OCI-LY7 (cell line): ENCODE measurements at regions not wholly inside any gene's neighbourhood (a gene's known extent, or its start where the extent isn't known, plus 50 kb on each side); places are given as distances from the start of the nearest gene placed in this dataset.
A peak's percentile ranks its signal among the peaks of the same experiment; 100 is the strongest.

Source experiments
- BruUV-seq: library from RNA; stranded (reverse); fragments of 400-500 nt; replicated peaks from 2 replicates; lab custom pipeline; 2021; lab: Mats Ljungman, UMichigan
- CTCF ChIA-PET: fragments of 300-600 bp; sonication (Branson Sonifier 250); formaldehyde crosslinking; loops from one replicate; lab custom pipeline; 2022; ENCODE audit warnings: antibody characterized with exemption; ENCODE audit not compliant: unreplicated experiment; lab: Charles Lee
- POLR2A ChIA-PET: fragments of 300-600 bp; sonication (Branson Sonifier 250); formaldehyde crosslinking; loops from one replicate; lab custom pipeline; 2022; ENCODE audit warnings: antibody characterized with exemption; lab: Charles Lee
- DNase-seq: peaks from one replicate; pipeline ENCODE4 v3.0.0-alpha.2; 2015; ENCODE audit warnings: low spot score
- H2AFZ ChIP-seq: fragments of 200-600 bp; sonication (generic), shearing (Covaris generic); 2 replicates; pipeline ENCODE4 v1.6.1; 2014; ENCODE audit warnings: mild to moderate bottlenecking, antibody characterized with exemption, low read length, moderate library complexity
- H3K27ac ChIP-seq: fragments of 200-600 bp; sonication (generic); 2 replicates; pipeline ENCODE4 v1.5.1; 2014; ENCODE audit warnings: mixed run types, low read depth, mild to moderate bottlenecking, moderate library complexity, low read length, inconsistent platforms; ENCODE audit not compliant: poor library complexity, severe bottlenecking
- H3K36me3 ChIP-seq: fragments of 200-600 bp; sonication (generic); 2 replicates; pipeline ENCODE4 v1.6.1; 2014; ENCODE audit warnings: mild to moderate bottlenecking, antibody characterized with exemption, low read length, moderate library complexity, mixed read lengths; ENCODE audit not compliant: insufficient read depth
- H3K4me1 ChIP-seq: fragments of 200-600 bp; sonication (generic); 2 replicates; pipeline ENCODE4 v1.5.1; 2014; ENCODE audit warnings: mild to moderate bottlenecking, low read length; ENCODE audit not compliant: insufficient read depth, poor library complexity, severe bottlenecking
- H3K4me2 ChIP-seq: fragments of 200-600 bp; sonication (generic); 2 replicates; pipeline ENCODE4 v1.6.1; 2014; ENCODE audit warnings: mild to moderate bottlenecking, low read length
- H3K4me3 ChIP-seq: fragments of 200-600 bp; sonication (generic); 2 replicates; pipeline ENCODE4 v1.5.1; 2014; ENCODE audit warnings: mild to moderate bottlenecking, low read depth, low read length; ENCODE audit not compliant: poor library complexity, severe bottlenecking
- H3K79me2 ChIP-seq: fragments of 200-600 bp; sonication (generic); 2 replicates; pipeline ENCODE4 v1.6.1; 2016; ENCODE audit warnings: low read depth, mild to moderate bottlenecking, low read length, moderate library complexity, mixed read lengths; ENCODE audit not compliant: insufficient read depth
- H3K9me2 ChIP-seq: fragments of 200-600 bp; sonication (generic); 2 replicates; pipeline ENCODE4 v1.6.1; 2016; ENCODE audit warnings: mild to moderate bottlenecking, low read length, mixed read lengths; ENCODE audit not compliant: insufficient read depth
- H3K9me3 ChIP-seq: fragments of 200-600 bp; sonication (generic); 2 replicates; pipeline ENCODE4 v1.6.1; 2014; ENCODE audit warnings: mild to moderate bottlenecking, mixed run types, low read length, mixed read lengths
- H4K20me1 ChIP-seq: fragments of 200-600 bp; sonication (generic); 2 replicates; pipeline ENCODE4 v1.6.1; 2014; ENCODE audit warnings: mild to moderate bottlenecking, antibody characterized with exemption, low read length, moderate library complexity, mixed read lengths; ENCODE audit not compliant: insufficient read depth
- EZH2phosphoT487 ChIP-seq: fragments of 200-600 bp; sonication (generic); IDR thresholded peaks from 2 replicates; pipeline ENCODE4 v1.6.1; 2018; ENCODE audit warnings: low read depth, borderline replicate concordance, mild to moderate bottlenecking, mixed run types, antibody characterized with exemption, low read length, moderate library complexity, mixed read lengths
- intact Hi-C: fragments of 100-400 bp; cut with micrococcal nuclease; formaldehyde crosslinking; loops from one replicate; pipeline ENCODE4 v1.10.0; 2022; ENCODE audit not compliant: unreplicated experiment
- TF ChIP-seq, protein P1 (sequence below): fragments of 200-600 bp; sonication (generic); conservative IDR thresholded peaks from 2 replicates; pipeline ENCODE4 v1.5.1; 2014; ENCODE audit warnings: mild to moderate bottlenecking, antibody characterized with exemption, low read length, moderate library complexity, mixed read lengths

DNA sequence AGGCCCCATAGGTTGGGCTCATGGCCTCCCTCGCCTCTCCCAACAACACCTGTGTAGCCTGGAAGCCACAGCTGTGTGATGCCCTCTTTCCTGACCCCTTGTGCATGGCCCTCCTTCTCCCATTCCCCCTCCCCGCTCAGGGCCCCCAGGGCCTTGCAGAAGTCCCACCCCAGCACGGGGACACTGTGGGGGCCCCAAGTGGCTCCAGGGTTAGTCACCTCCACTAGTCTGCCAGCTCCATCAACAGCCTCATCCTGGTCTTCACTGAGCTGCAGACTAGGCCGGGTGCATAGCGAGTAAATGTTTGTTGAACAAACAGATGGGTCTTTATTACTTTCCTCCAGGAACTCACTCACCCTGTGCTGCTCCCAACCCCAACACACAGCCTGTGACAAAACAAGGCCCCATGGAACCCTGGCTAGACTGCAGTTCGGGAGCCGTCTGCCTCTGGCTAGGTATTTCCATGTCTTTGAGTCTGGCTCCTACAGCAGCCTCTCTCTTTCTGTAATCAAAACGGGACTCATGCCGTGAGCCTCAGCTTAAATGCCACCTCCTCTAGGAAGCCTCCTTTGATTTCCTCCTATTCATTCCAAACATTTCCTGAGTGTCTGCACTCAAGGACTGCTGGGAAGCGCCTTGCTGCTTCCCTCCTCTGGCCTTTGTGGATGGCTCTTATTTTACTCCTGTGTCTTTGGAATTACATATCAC, 109.9 kb upstream of the ID2 start:
- Histone ChIP-seq H4K20me1 (no peaks in the 10 kb centered on the region), H2AFZ (no peak overlapping the region), H3K36me3 (peaks cover 41% of the 10 kb centered on the region), H3K9me3 (no peaks in the 10 kb centered on the region), H3K4me3 (peak overlapping the region; percentile 75), H3K9me2 (no peaks in the 10 kb centered on the region), H3K4me2 (peak overlapping the region; percentile 90), H3K27ac (peak overlapping the region; percentile 98), H3K4me1 (peaks cover 91% of the 10 kb centered on the region), H3K79me2 (peaks cover 33% of the 10 kb centered on the region)
- intact Hi-C loops = loop anchor here (1.0 to 10.0 kb wide), 6 partner anchors 20 to 1517 kb away; no protein-coding TSS in a partner anchor
- no peak for TF ChIP-seq EZH2phosphoT487
- TF ChIP-seq, protein P1, sequence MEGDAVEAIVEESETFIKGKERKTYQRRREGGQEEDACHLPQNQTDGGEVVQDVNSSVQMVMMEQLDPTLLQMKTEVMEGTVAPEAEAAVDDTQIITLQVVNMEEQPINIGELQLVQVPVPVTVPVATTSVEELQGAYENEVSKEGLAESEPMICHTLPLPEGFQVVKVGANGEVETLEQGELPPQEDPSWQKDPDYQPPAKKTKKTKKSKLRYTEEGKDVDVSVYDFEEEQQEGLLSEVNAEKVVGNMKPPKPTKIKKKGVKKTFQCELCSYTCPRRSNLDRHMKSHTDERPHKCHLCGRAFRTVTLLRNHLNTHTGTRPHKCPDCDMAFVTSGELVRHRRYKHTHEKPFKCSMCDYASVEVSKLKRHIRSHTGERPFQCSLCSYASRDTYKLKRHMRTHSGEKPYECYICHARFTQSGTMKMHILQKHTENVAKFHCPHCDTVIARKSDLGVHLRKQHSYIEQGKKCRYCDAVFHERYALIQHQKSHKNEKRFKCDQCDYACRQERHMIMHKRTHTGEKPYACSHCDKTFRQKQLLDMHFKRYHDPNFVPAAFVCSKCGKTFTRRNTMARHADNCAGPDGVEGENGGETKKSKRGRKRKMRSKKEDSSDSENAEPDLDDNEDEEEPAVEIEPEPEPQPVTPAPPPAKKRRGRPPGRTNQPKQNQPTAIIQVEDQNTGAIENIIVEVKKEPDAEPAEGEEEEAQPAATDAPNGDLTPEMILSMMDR = no peak
- DNase-seq = peak; percentile 52
- no TSS peak for BruUV-seq
- CTCF ChIA-PET = interaction anchor here (0.5 to 2.0 kb wide), 7 partner anchors 9 to 57 kb away, joined by 3 to 6 read pairs (median 4); no protein-coding TSS in a partner anchor
- POLR2A ChIA-PET = interaction anchor here (0.6 to 7.6 kb wide), 17 partner anchors 11 to 1003 kb away, joined by 3 to 168 read pairs (median 7); partner anchors contain the start of gene ID2

DNA sequence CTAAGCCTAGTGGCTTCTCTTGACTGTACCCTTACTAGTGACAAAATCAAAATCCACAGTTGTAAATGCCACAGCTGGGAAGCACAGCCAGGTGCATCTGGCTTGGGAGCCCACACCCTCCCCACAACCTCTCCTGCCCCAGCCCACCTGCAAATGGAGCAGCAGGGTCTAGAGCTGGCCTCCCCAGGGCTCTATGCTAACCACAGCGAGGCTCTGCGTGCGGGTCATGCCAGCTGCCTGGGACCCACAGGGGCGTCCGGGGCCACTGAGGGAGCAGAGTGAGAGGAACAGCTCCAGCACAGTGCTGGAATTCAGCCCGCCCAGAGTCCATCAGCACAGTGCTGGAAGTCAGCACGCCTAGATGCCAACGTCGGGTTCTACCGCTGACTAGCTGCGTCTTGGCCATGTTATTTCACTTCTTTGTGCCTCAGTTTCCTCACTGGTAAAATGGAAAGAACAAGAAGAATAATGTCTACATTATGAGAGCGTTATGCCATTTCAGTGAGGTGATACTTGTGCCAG, 109.1 kb upstream of the ID2 start:
- DNase-seq = peak; percentile 91
- Histone ChIP-seq H3K4me3 (peak overlapping the region; percentile 75), H3K27ac (peak overlapping the region; percentile 98), H3K9me3 (no peaks in the 10 kb centered on the region), H3K4me2 (peak overlapping the region; percentile 90), H3K79me2 (peaks cover 38% of the 10 kb centered on the region), H3K4me1 (peaks cover 93% of the 10 kb centered on the region), H2AFZ (no peak overlapping the region), H3K36me3 (peaks cover 33% of the 10 kb centered on the region), H4K20me1 (no peaks in the 10 kb centered on the region), H3K9me2 (no peaks in the 10 kb centered on the region)
- POLR2A ChIA-PET = interaction anchor here (0.6 to 7.6 kb wide), 17 partner anchors 11 to 1004 kb away, joined by 3 to 168 read pairs (median 17); partner anchors contain the start of gene ID2
- TF ChIP-seq, protein P1 = no peak
- no peak for TF ChIP-seq EZH2phosphoT487
- intact Hi-C loops = loop anchor here (1.0 to 10.0 kb wide), 6 partner anchors 20 to 1518 kb away; no protein-coding TSS in a partner anchor
- CTCF ChIA-PET = interaction anchor here (0.7 to 3.5 kb wide), 6 partner anchors 13 to 47 kb away, joined by 3 to 16 read pairs (median 4); no protein-coding TSS in a partner anchor
- BruUV-seq = no TSS peak
